ENCODE measurements at regions not wholly inside any gene's neighbourhood (a gene's known extent, or its start where the extent isn't known, plus 50 kb on each side); places are given as distances from the start of the nearest gene placed in this dataset.

DNA sequence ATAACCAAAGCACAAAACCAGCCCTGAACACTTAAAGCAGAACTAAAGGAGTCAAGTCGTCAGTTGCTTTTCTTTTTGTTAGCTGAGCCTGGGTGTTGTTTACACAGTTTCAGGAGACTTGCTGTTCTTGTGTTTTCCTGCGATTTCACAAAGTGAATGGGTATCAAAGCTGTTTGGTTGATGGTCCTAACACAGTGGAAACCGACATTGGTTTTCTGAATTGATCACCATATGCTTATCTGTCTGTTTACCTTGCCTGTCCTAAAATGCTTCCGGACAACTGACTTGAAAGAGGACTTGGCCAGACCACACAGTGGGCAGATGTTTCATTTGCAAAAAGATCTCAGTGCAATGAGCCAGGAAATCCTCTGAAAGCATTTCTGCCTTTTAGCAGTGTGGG lies 676.4 kb downstream of the PRELID2 start:
- no TSS peak for BruUV-seq (replicated peaks)
- DNase-seq (ENCODE audit: extremely low read depth in 1 of 4, low spot score in 3 of 4), result no peak
- H3K4me3 ChIP-seq, result no peak overlapping the region
- ChIA-PET POLR2A (no interaction called here), CTCF (ENCODE audit: low intra/inter-chr PET ratio) (no interaction called here)
- no peak for FAIRE-seq
- no peak overlapping the region for H2AFZ ChIP-seq (ENCODE audit: low read depth, low read length)
- H3K79me2 ChIP-seq (ENCODE audit: control insufficient read depth, insufficient read depth, low read length), result no peaks in the 10 kb centered on the region
- no peak overlapping the region for H3K9ac ChIP-seq (ENCODE audit: insufficient read depth in 1 of 2, low read depth in 2 of 2, low read length in 2 of 2)
- intact Hi-C loops (cut with micrococcal nuclease), result no loop called here
- H3K4me1 ChIP-seq (replicated peaks in 1 of 2; ENCODE audit: control insufficient read depth in 2 of 2, insufficient read depth in 2 of 2, low read length in 2 of 2), result no peaks in the 10 kb centered on the region
- WGBS (ENCODE audit: insufficient coverage, low coverage, missing lambda C conversion rate), result 0% methylated on average over 4 of the region's 4 CpGs
- H3K9me3 ChIP-seq (replicated peaks; ENCODE audit: control insufficient read depth, insufficient read depth, low read depth, low read length), result no peaks in the 10 kb centered on the region; the same call in 1 of the 2 replicates
- no peaks in the 10 kb centered on the region for H4K20me1 ChIP-seq (replicated peaks; ENCODE audit: control insufficient read depth, insufficient read depth, low read length)
- in situ Hi-C loops (cut with MboI), result no loop called here
- no peak for ATAC-seq
- H3K9me1 ChIP-seq (ENCODE audit: control insufficient read depth, insufficient read depth, low read length), result no peaks in the 10 kb centered on the region
- no peak overlapping the region for H3K27ac ChIP-seq (ENCODE audit: extremely low read depth, low read depth, low read length)
- no peaks in the 10 kb centered on the region for H3K36me3 ChIP-seq (ENCODE audit: control insufficient read depth, insufficient read depth, low read length)
- no peaks in the 10 kb centered on the region for H3K27me3 ChIP-seq (ENCODE audit: control insufficient read depth in 2 of 2, insufficient read depth in 2 of 2, low read length in 2 of 2)
- H3K4me2 ChIP-seq (ENCODE audit: insufficient read depth, low read length), result no peak overlapping the region
- TF ChIP-seq ZNF212 (CRISPR knock-in tag; IDR thresholded peaks at IDR 0.05) (no peak), ATF7 (IDR thresholded peaks at IDR 0.05) (no peak), TAF9B (IDR thresholded peaks at IDR 0.05; ENCODE audit: partially characterized antibody) (no peak), SAP30 (IDR thresholded peaks at IDR 0.05; ENCODE audit: borderline replicate concordance, insufficient read depth, low read depth, low read length, poor library complexity, severe bottlenecking) (no peak), CCAR2 (IDR thresholded peaks at IDR 0.05; ENCODE audit: low read depth, low read length) (no peak), CREBBP (IDR thresholded peaks at IDR 0.05; ENCODE audit: low read depth, low read length) (no peak), EP300 (IDR thresholded peaks at IDR 0.05; ENCODE audit: low read length) (no peak), GABPB2 (CRISPR knock-in tag; conservative IDR thresholded peaks at IDR 0.05) (no peak), TSHZ1 (CRISPR knock-in tag; IDR thresholded peaks at IDR 0.05) (no peak), FOSL1 (tag; conservative IDR thresholded peaks at IDR 0.05) (no peak)
- TF ChIP-seq, protein P1, sequence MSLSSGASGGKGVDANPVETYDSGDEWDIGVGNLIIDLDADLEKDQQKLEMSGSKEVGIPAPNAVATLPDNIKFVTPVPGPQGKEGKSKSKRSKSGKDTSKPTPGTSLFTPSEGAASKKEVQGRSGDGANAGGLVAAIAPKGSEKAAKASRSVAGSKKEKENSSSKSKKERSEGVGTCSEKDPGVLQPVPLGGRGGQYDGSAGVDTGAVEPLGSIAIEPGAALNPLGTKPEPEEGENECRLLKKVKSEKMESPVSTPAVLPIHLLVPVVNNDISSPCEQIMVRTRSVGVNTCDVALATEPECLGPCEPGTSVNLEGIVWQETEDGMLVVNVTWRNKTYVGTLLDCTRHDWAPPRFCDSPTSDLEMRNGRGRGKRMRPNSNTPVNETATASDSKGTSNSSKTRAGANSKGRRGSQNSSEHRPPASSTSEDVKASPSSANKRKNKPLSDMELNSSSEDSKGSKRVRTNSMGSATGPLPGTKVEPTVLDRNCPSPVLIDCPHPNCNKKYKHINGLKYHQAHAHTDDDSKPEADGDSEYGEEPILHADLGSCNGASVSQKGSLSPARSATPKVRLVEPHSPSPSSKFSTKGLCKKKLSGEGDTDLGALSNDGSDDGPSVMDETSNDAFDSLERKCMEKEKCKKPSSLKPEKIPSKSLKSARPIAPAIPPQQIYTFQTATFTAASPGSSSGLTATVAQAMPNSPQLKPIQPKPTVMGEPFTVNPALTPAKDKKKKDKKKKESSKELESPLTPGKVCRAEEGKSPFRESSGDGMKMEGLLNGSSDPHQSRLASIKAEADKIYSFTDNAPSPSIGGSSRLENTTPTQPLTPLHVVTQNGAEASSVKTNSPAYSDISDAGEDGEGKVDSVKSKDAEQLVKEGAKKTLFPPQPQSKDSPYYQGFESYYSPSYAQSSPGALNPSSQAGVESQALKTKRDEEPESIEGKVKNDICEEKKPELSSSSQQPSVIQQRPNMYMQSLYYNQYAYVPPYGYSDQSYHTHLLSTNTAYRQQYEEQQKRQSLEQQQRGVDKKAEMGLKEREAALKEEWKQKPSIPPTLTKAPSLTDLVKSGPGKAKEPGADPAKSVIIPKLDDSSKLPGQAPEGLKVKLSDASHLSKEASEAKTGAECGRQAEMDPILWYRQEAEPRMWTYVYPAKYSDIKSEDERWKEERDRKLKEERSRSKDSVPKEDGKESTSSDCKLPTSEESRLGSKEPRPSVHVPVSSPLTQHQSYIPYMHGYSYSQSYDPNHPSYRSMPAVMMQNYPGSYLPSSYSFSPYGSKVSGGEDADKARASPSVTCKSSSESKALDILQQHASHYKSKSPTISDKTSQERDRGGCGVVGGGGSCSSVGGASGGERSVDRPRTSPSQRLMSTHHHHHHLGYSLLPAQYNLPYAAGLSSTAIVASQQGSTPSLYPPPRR (CRISPR knock-in tag; IDR thresholded peaks at IDR 0.05; ENCODE audit: borderline replicate concordance), result no peak

All from K562 (cell line).